ENCODE measurements at regions not wholly inside any gene's neighbourhood (a gene's known extent, or its start where the extent isn't known, plus 50 kb on each side); places are given as distances from the start of the nearest gene placed in this dataset.

DNA sequence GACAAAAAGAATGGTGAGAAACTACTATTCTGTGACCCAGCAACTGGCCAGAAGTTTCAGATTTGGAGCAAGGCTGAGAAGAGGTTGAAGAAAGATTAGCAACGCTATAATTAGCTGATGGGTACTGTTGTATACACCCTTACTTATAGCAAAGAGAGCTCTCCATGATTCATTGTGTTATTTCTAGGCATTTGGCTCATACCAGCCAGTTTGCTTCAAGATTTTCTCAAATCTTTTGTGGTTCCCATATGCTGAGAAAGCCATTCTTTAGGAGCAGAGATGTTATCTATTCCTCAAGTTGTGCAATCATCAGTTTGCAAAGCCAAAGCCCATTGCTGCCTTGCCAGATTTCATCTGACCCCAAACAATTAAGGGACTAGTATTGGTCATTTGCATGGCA is 179.4 kb downstream of the ETS1 start:
- WGBS, result 63% methylated on average over 1 of the region's 1 CpG
- peaks cover 12% of the 10 kb centered on the region for H3K4me1 ChIP-seq
- DNase-seq (ENCODE audit: low spot score in 2 of 2), result no peak
- no peaks in the 10 kb centered on the region for H3K36me3 ChIP-seq
- TF ChIP-seq EP300 (IDR thresholded peaks at IDR 0.05), result no peak
- TF ChIP-seq, protein P1, sequence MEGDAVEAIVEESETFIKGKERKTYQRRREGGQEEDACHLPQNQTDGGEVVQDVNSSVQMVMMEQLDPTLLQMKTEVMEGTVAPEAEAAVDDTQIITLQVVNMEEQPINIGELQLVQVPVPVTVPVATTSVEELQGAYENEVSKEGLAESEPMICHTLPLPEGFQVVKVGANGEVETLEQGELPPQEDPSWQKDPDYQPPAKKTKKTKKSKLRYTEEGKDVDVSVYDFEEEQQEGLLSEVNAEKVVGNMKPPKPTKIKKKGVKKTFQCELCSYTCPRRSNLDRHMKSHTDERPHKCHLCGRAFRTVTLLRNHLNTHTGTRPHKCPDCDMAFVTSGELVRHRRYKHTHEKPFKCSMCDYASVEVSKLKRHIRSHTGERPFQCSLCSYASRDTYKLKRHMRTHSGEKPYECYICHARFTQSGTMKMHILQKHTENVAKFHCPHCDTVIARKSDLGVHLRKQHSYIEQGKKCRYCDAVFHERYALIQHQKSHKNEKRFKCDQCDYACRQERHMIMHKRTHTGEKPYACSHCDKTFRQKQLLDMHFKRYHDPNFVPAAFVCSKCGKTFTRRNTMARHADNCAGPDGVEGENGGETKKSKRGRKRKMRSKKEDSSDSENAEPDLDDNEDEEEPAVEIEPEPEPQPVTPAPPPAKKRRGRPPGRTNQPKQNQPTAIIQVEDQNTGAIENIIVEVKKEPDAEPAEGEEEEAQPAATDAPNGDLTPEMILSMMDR (IDR thresholded peaks at IDR 0.05), result no peak
- TF ChIP-seq POLR2AphosphoS5 (IDR thresholded peaks at IDR 0.05), result no peak
- TF ChIP-seq POLR2A (IDR thresholded peaks at IDR 0.05), result no peak
- no peak overlapping the region for H3K27ac ChIP-seq
- H3K27me3 ChIP-seq, result no peaks in the 10 kb centered on the region
- no peak overlapping the region for H3K4me3 ChIP-seq
- H3K9me3 ChIP-seq, result no peaks in the 10 kb centered on the region

DNA sequence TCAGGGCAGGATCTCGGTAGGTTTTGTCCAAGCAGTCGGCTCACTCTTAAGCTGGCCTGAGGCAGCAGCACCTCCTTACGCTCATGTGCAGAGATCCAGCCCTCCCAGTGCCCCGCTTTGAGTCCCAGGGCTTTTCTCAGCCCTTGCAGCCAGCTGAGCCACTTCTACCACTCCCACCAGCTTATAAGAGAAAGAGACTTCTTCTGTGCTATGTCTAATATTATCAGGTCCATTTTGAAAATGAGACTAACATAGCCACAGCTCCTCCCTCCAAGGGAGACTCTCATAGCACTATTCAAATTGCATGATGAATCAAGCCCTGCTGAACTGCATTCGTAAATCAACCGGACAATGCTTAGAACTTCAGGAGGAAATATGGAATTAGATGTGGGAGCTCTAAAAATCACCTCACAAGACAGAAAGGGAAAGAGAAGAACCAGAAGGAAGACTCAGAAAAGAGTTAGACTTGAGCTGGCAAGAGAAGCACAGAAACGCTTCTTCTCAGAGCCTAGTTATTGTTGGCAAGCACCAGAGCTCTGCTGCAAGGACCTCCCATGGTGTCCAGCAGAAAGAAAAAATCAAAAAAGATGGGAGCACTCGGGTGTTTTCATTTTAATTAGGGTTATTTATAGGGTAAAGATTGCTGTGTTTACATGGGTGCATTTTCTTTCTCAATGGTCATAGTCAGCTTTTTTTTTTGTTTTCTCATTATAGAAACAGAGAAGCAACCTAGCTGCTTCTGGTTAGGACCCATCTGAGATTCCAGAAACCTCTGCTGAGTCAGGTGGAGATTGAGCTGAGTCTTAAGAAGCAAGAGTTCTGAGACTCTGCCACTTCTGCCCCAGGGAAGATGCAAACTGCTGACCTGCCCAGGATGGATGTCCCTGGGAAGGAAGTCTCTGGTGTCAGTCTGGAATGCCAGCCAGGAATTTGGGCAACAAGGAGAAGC is 181.4 kb downstream of the ETS1 start:
- no peaks in the 10 kb centered on the region for H3K9me3 ChIP-seq
- no peaks in the 10 kb centered on the region for H3K27me3 ChIP-seq
- no peak for DNase-seq (ENCODE audit: low spot score in 2 of 2)
- H3K36me3 ChIP-seq, result no peaks in the 10 kb centered on the region
- TF ChIP-seq POLR2A (IDR thresholded peaks at IDR 0.05) (no peak), POLR2AphosphoS5 (IDR thresholded peaks at IDR 0.05) (no peak), EP300 (IDR thresholded peaks at IDR 0.05) (no peak)
- TF ChIP-seq, protein P1 (IDR thresholded peaks at IDR 0.05), result no peak
- H3K27ac ChIP-seq, result no peak overlapping the region
- peaks cover 12% of the 10 kb centered on the region for H3K4me1 ChIP-seq
- H3K4me3 ChIP-seq, result no peak overlapping the region
- 49% methylated on average over 8 of the region's 8 CpGs for WGBS

DNA sequence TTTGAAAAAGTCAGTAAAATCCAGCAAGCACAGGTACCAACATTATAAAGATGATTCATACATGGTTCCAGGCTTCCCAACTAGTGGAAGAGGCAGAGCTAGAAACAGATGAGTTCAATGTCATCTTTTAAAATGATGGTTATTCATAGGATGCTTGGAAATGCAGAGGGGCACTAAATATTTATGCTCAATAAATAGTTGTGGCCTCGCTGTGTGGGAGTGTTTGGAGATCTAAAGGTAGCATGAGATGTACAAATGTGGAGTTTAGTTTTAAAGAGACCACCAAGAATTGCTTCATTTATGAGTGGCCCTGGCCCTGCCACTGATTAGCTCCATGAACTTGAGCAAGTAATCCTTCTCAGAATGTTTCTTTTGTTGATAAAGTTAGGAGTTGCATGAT is 182.2 kb downstream of the ETS1 start:
- H3K9me3 ChIP-seq, result no peaks in the 10 kb centered on the region
- H3K27me3 ChIP-seq, result no peaks in the 10 kb centered on the region
- WGBS, result 90% methylated on average over 1 of the region's 1 CpG
- no peaks in the 10 kb centered on the region for H3K36me3 ChIP-seq
- TF ChIP-seq, protein P1 (IDR thresholded peaks at IDR 0.05), result no peak
- TF ChIP-seq POLR2A (IDR thresholded peaks at IDR 0.05), result no peak
- no peak for TF ChIP-seq EP300 (IDR thresholded peaks at IDR 0.05)
- TF ChIP-seq POLR2AphosphoS5 (IDR thresholded peaks at IDR 0.05), result no peak
- no peak overlapping the region for H3K27ac ChIP-seq
- H3K4me1 ChIP-seq, result peaks cover 12% of the 10 kb centered on the region
- H3K4me3 ChIP-seq, result no peak overlapping the region
- DNase-seq (ENCODE audit: low spot score in 2 of 2), result no peak

DNA sequence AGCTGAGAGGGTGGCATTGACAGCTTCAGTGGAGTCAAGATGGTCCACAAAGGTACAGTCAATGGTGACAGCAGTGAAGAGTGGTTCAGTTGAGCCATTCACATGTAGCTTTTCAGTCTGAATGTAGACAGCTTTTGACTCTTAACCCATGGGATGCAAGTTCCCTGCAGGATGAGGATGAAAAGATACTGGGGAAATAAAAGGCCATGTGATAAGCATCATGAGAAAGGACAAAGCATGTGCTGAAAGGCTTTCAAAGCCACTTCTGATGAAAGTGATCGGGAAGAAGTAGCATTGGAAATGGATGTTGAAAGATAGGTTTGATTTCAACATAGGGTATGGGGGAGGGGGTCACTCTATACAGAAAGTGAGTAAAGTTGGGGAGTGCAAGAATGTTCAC is 182.9 kb downstream of the ETS1 start:
- Histone ChIP-seq H3K9me3 (no peaks in the 10 kb centered on the region), H3K36me3 (no peaks in the 10 kb centered on the region), H3K27ac (no peak overlapping the region), H3K27me3 (no peaks in the 10 kb centered on the region), H3K4me3 (no peak overlapping the region), H3K4me1 (peaks cover 17% of the 10 kb centered on the region)
- no peak for DNase-seq (ENCODE audit: low spot score in 2 of 2)
- TF ChIP-seq POLR2AphosphoS5 (IDR thresholded peaks at IDR 0.05) (no peak), EP300 (IDR thresholded peaks at IDR 0.05) (no peak), POLR2A (IDR thresholded peaks at IDR 0.05) (no peak)
- TF ChIP-seq, protein P1 (IDR thresholded peaks at IDR 0.05), result no peak
- WGBS, result 91% methylated on average over 1 of the region's 1 CpG

DNA sequence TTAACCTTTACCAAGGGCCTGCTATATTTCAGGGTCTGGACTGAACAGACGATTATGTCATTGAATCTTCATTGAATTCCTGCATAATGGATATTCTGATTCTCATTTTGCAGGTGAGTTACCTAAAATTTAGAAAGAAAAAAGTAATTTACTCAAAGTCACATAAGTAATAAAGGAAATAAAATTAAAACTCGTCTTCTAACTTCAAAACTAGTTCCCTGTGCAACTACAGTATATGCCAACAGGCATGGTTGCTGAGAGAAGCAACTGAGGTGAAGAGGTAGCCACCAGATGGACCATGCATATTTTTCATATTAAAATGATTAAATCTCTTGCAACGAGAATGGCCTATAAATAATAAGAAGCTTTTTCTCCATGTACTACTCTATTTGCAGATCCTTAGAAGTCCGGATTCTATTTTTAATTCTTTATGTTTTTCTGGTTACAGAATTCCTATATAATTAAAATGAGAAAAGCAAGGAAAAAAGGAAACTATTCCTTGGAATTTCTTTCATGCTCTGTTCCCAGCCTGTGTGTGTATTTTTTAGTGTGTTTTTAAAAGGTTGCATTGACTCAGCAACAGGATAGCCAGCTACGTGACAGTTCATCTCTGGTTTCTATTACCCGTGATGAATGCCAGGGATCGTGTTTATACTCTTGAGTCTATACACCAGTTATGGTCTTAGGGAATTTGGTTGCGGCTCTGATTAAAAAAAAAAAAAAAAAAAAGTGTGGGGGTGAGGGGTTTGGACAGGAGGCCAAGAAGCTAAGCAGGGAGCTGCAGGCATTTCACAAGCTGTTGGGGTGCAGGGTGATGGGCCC is 186.8 kb downstream of the ETS1 start:
- no peaks in the 10 kb centered on the region for H3K36me3 ChIP-seq
- no peaks in the 10 kb centered on the region for H3K9me3 ChIP-seq
- no peak overlapping the region for H3K27ac ChIP-seq
- peaks cover 15% of the 10 kb centered on the region for H3K4me1 ChIP-seq
- DNase-seq (ENCODE audit: low spot score in 2 of 2), result no peak
- 81% methylated on average over 8 of the region's 8 CpGs for WGBS
- no peaks in the 10 kb centered on the region for H3K27me3 ChIP-seq
- H3K4me3 ChIP-seq, result no peak overlapping the region
- TF ChIP-seq, protein P1 (IDR thresholded peaks at IDR 0.05), result no peak
- TF ChIP-seq POLR2A (IDR thresholded peaks at IDR 0.05), result no peak
- no peak for TF ChIP-seq EP300 (IDR thresholded peaks at IDR 0.05)
- TF ChIP-seq POLR2AphosphoS5 (IDR thresholded peaks at IDR 0.05), result no peak

Data from suprapubic skin (tissue), 4 donors.